A549 (cell line): ENCODE measurements at regions not wholly inside any gene's neighbourhood (a gene's known extent, or its start where the extent isn't known, plus 50 kb on each side); places are given as distances from the start of the nearest gene placed in this dataset.

Source experiments
- EP300 ChIP-seq, 2 experiments: fragments of >200 bp; sonication (Bioruptor Twin); formaldehyde crosslinking; IDR thresholded peaks; 2 replicates in 1 of 2; 3 replicates in 1 of 2; pipeline ENCODE4 v1.6.1; 2016 to 2017
- JUN ChIP-seq, 2 experiments: fragments of >200 bp; sonication (Bioruptor Twin); formaldehyde crosslinking; IDR thresholded peaks; 2 replicates in 1 of 2; 3 replicates in 1 of 2; pipeline ENCODE4 v1.6.1; 2016 to 2017
- POLR2A ChIP-seq: IDR thresholded peaks from 2 replicates; pipeline ENCODE4 v1.6.1; 2012; ENCODE audit warnings: mild to moderate bottlenecking, low read length
- RARB ChIP-seq: fragments of 250-450 bp; sonication (Bioruptor Pico); IDR thresholded peaks from 2 replicates; pipeline ENCODE4 v1.8.0; 2021; ENCODE audit warnings: mild to moderate bottlenecking, moderate library complexity
- RCOR1 ChIP-seq: fragments of 150-350 bp; IDR thresholded peaks from 2 replicates; pipeline ENCODE4 v1.6.1; 2014; ENCODE audit warnings: antibody characterized with exemption, low read length, low read depth
- TF ChIP-seq, protein P1 (sequence below): fragments of >200 bp; sonication (Bioruptor Twin); formaldehyde crosslinking; IDR thresholded peaks from 3 replicates; pipeline ENCODE4 v1.5.1; 2016

DNA sequence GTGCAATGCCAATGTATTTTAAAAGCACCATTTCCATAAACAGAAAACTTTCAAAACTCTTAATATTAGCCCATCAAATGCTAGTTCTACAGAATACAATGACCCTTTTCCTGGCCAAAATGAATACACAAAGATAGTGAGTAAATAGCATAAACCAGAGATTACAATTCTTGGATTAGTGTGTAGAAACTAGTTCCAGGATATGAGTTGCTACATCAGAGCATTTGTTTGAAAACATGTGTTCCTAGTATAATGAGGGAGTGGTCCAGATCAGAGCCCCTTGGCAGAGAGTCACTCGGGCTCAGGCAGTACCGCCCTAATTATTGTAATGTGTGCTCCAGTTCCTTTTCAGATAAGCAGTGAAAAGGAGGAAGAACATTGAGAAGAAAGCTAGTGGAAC is 63.7 kb upstream of the COL21A1 start:
- TF ChIP-seq EP300 (IDR thresholded peaks at IDR 0.05): no peak
- TF ChIP-seq POLR2A: no peak
- no peak for TF ChIP-seq RARB (CRISPR knock-in tag)
- no peak for TF ChIP-seq JUN (IDR thresholded peaks at IDR 0.05)
- TF ChIP-seq RCOR1: no peak
- TF ChIP-seq, protein P1, sequence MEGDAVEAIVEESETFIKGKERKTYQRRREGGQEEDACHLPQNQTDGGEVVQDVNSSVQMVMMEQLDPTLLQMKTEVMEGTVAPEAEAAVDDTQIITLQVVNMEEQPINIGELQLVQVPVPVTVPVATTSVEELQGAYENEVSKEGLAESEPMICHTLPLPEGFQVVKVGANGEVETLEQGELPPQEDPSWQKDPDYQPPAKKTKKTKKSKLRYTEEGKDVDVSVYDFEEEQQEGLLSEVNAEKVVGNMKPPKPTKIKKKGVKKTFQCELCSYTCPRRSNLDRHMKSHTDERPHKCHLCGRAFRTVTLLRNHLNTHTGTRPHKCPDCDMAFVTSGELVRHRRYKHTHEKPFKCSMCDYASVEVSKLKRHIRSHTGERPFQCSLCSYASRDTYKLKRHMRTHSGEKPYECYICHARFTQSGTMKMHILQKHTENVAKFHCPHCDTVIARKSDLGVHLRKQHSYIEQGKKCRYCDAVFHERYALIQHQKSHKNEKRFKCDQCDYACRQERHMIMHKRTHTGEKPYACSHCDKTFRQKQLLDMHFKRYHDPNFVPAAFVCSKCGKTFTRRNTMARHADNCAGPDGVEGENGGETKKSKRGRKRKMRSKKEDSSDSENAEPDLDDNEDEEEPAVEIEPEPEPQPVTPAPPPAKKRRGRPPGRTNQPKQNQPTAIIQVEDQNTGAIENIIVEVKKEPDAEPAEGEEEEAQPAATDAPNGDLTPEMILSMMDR: no peak
